Neural cell (in vitro differentiated cells): ENCODE measurements at regions not wholly inside any gene's neighbourhood (a gene's known extent, or its start where the extent isn't known, plus 50 kb on each side); places are given as distances from the start of the nearest gene placed in this dataset.

ENCODE experiments used
- EP300 ChIP-seq: fragments of 450-650 bp; conservative IDR thresholded peaks from 2 replicates; pipeline ENCODE4 v1.6.1; 2014; ENCODE audit warnings: antibody characterized with exemption, mild to moderate bottlenecking, moderate library complexity; ENCODE audit not compliant: poor library complexity, severe bottlenecking
- EZH2 ChIP-seq: fragments of 200-600, 300-800 bp; shearing (Covaris generic), sonication (generic); IDR thresholded peaks from 2 replicates; pipeline ENCODE4 v1.6.1; 2014; ENCODE audit warnings: antibody characterized with exemption, low read length, borderline replicate concordance, mild to moderate bottlenecking; ENCODE audit not compliant: insufficient read depth, poor library complexity, severe bottlenecking
- MXI1 ChIP-seq: fragments of 450-650 bp; conservative IDR thresholded peaks from 2 replicates; pipeline ENCODE4 v1.6.1; 2014; ENCODE audit warnings: antibody characterized with exemption, mild to moderate bottlenecking; ENCODE audit not compliant: poor library complexity, severe bottlenecking
- POLR2AphosphoS5 ChIP-seq: IDR thresholded peaks from 2 replicates; pipeline ENCODE4 v1.6.1; 2012
- TAF1 ChIP-seq: IDR thresholded peaks from 2 replicates; pipeline ENCODE4 v1.6.1; 2012; ENCODE audit warnings: low read depth
- TF ChIP-seq, protein P1 (sequence below): fragments of 450-650 bp; IDR thresholded peaks from 2 replicates; pipeline ENCODE4 v1.5.1; 2014; ENCODE audit warnings: antibody characterized with exemption, mild to moderate bottlenecking, moderate library complexity; ENCODE audit not compliant: poor library complexity, severe bottlenecking
- TF ChIP-seq, protein P2 (sequence below): IDR thresholded peaks from 2 replicates; pipeline ENCODE4 v1.6.1; 2012; ENCODE audit warnings: borderline replicate concordance

DNA sequence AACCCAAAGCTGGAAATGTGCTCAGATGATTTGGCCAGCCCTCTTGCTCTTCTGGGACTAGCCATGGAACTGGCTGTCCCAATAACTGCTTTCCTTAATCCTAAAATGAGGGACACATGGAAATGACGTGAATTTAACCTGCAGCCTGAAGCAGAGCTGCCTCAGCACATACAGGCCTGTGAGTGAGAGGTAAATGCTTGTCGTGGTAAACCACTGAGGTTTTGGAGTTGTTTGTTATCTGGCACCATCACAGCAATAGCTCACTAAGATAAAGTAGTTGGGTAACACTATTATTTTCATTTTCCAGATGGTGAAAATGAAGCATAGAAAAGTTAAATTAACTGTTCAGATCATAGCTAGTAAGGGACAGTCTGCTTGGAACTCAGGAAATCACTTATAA, 333.4 kb upstream of the CHD6 start:
- TF ChIP-seq EZH2: no peak
- TF ChIP-seq, protein P1, sequence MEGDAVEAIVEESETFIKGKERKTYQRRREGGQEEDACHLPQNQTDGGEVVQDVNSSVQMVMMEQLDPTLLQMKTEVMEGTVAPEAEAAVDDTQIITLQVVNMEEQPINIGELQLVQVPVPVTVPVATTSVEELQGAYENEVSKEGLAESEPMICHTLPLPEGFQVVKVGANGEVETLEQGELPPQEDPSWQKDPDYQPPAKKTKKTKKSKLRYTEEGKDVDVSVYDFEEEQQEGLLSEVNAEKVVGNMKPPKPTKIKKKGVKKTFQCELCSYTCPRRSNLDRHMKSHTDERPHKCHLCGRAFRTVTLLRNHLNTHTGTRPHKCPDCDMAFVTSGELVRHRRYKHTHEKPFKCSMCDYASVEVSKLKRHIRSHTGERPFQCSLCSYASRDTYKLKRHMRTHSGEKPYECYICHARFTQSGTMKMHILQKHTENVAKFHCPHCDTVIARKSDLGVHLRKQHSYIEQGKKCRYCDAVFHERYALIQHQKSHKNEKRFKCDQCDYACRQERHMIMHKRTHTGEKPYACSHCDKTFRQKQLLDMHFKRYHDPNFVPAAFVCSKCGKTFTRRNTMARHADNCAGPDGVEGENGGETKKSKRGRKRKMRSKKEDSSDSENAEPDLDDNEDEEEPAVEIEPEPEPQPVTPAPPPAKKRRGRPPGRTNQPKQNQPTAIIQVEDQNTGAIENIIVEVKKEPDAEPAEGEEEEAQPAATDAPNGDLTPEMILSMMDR: no peak
- no peak for TF ChIP-seq EP300
- no peak for TF ChIP-seq MXI1
- no peak for TF ChIP-seq POLR2AphosphoS5
- TF ChIP-seq, protein P2, sequence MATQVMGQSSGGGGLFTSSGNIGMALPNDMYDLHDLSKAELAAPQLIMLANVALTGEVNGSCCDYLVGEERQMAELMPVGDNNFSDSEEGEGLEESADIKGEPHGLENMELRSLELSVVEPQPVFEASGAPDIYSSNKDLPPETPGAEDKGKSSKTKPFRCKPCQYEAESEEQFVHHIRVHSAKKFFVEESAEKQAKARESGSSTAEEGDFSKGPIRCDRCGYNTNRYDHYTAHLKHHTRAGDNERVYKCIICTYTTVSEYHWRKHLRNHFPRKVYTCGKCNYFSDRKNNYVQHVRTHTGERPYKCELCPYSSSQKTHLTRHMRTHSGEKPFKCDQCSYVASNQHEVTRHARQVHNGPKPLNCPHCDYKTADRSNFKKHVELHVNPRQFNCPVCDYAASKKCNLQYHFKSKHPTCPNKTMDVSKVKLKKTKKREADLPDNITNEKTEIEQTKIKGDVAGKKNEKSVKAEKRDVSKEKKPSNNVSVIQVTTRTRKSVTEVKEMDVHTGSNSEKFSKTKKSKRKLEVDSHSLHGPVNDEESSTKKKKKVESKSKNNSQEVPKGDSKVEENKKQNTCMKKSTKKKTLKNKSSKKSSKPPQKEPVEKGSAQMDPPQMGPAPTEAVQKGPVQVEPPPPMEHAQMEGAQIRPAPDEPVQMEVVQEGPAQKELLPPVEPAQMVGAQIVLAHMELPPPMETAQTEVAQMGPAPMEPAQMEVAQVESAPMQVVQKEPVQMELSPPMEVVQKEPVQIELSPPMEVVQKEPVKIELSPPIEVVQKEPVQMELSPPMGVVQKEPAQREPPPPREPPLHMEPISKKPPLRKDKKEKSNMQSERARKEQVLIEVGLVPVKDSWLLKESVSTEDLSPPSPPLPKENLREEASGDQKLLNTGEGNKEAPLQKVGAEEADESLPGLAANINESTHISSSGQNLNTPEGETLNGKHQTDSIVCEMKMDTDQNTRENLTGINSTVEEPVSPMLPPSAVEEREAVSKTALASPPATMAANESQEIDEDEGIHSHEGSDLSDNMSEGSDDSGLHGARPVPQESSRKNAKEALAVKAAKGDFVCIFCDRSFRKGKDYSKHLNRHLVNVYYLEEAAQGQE: no peak
- no peak for TF ChIP-seq TAF1
